ENCODE measurements at regions not wholly inside any gene's neighbourhood (a gene's known extent, or its start where the extent isn't known, plus 50 kb on each side); places are given as distances from the start of the nearest gene placed in this dataset.
"Not testable (repeated sequence)": the region's sequence is repeated elsewhere in the genome, so short reads cannot be mapped to it uniquely, and the experiment has no call there.

DNA sequence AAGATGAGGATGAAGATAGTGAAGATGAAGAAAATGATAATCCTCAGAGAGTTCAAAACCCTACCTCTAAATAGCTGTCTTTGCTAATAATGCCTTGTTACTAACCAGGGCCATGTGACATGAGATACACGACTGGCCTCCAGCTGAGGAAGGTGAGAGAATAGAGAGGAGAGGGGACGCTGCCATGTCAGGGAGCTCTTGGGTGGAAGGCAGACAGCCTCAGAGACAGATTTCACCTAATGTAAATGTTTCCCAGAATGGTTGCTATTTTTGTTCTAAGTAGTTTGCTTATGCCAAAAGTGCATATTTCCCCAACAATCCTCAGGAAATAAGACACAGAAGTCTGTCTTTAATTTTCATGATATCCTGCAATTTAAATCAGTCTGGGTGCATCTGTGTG lies 138.4 kb downstream of the ELOVL4 start:
- no peak for DNase-seq

DNA sequence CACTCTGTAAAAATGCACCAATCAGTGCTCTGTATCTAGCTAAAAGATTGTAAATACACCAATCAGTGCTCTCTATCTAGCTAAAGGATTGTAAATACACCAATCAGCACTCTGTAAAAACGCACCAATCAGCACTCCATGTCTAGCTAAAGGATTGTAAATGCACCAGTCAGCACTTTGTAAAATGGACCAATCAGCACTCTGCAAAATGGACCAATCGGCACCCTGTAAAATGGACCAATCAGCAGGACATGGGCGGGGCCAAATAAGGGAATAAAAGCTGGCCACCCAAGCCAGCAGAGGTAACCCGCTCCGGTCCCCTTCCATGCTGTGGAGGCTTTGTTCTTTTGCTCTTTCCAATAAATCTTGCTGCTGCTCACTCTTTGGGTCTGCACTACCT lies 140.7 kb downstream of the ELOVL4 start:
- not testable (repeated sequence) for DNase-seq

DNA sequence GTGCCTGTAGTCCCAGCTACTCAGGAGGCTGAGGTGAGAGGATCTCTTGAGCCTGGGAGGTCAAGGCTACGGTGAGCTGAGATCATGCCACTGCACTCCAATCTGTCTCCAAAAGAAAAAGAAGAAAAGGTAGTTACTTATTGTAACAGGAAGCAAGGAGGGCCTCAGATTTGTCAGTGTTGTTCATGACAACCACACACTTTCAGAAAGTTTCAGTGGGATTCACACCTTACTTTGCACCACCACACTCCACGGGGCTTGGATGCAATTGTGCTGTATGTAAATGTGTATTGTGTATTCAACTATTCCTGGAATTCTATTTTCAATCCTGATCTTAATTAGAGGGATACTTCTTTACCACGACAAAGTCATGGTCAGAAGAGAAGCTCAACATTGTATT lies 142.6 kb downstream of the ELOVL4 start:
- DNase-seq = no peak

DNA sequence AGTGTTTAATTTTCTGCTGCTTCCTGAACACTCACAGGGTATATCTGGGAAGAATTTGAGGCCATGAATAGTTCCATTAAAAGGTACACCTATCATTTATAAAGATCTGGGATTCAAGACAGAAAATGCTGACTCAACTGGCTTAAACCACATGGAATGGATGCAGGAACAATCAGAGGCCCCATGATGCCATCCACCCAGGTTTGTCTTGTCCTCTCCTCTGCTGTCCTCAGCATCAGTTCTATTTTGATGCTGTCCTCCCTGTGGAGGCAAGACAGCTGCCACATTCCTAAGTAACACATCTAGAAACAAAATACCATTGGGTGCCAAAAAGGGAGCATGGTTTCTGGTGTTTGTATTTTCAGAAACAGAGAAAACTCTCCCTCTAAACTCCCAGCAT lies 143.4 kb downstream of the ELOVL4 start:
- no peak for DNase-seq

DNA sequence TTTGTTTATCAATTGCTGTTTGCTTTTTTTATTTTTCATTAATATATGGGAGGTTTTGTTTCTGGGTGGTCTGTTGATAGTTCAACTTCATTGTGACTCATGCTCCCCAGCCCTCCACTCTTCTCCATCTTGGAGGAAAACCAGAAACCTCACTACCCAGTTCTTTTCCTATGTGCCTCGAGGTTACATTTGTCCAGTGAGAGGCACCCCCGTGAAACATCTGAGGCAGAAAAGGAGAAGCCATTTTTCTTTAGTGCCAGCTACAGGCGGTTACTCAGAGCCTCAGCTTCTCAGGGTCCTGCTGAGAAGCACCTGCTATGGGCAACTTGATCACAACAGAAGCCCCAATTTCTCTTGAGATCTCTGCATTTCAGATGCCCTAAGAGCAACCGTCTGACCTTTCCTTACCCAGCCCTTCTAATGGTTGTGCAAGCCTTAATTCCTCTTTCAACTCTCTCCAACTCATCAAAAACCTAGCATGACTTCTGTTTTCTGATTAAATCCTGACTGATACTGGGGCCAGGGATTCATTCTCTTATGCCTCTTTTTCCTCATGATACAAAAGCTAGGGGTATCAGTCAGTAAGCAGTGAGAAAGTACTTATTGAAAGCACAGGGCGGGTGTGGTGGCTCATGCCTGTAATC lies 144.6 kb downstream of the ELOVL4 start:
- no peak for DNase-seq

DNA sequence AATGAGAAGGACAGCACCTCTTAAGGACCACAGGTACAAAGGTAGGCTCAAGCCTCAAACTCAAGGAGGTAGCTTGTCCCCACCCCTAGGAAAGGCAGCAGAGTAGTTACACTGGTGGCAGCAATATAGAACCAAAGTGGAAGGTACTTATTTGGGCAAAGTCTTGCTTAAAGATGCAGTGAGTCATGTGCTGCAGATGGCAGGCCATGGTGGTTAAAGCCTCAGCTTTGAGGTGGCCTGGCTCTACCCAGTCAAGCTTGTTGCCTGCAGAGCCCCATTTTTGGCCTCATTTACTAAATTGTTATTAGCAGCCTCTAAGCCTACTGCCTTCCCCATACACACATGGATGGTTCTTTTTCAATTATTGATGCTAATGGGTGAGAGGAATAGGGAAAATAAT lies 146.0 kb downstream of the ELOVL4 start:
- DNase-seq = no peak

DNA sequence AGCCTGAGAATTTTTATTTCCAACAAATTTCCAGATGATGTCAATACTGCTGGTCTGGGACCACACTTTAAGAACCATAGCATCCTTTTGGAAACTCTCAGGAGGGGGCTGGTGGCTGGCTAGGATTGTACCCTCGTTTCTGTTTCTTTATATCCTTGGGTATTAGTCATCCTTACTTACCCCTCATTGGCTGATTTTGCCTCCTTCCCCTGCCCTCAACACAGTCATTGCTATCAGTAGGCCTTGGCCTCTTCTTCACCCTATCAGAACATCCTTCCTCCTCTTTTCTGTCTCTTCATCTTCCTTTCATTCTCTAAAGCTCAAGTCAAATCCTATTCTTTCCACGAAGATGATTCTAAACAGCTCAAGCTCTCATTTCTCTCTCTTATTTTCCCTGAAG lies 148.5 kb downstream of the ELOVL4 start:
- DNase-seq = no peak

DNA sequence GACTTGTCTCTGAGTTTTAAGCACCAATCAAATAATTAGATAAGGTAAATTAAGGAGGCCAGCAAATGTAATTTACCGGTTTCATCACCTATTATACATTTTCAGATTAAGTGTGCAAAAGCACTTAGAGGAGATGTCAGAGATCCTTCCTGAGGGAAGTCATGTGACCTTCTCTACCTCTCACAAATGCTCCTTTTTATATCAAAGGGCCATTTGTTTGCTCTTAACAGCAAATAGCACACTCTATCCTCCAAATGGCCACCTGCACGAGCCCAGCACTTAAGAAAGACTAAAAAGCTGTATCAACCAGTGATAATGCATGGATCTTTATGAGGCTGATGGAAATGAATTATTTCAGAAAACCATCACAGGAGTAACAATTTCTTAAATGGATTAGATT lies 149.4 kb downstream of the ELOVL4 start:
- DNase-seq = no peak

DNA sequence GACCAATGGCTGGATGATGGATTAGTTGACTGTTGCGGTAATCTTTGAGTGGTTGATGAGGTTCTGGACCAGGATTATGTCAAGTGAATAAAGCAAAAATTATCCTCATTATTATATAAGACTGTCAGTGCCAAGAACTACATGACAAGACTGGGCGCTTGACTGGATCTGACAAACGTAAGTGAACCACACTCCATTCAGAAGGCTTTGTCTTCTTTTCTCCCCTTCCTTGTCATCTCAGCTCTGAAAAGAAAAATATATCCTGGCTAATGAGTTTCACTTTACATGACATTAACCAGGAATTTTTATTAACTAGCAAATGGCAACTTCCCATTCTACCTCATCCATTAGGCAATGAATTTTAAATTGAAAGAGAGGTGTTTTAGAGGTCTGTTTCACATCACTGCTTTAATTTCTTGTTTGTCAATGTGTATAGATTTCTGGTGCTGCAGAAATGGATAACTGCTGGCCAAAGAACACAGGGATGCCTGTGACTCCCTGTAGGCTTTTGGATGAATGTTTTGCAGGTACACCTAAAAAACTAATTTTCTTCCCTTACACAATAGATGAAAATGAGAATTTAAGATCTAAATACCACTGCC lies 150.1 kb downstream of the ELOVL4 start:
- DNase-seq = no peak

DNA sequence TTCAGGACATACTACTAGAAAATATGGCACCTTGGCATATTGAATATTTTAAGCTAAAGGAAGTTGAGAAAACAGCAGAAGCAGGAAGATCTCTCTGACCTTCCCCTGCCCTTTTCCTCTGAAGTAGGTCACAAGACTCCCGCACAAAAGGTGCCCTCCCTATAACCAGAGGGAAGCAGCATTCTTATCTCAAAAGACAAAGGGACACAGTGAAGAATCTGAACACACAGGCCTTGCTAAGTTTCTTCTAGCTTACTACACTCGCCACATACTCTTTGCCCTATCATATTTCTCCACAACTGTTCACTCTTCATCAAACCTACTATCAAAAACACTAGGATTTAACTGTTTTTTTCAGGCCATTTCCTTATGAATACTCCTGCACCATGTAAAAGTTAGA lies 151.2 kb downstream of the ELOVL4 start:
- no peak for DNase-seq

DNA sequence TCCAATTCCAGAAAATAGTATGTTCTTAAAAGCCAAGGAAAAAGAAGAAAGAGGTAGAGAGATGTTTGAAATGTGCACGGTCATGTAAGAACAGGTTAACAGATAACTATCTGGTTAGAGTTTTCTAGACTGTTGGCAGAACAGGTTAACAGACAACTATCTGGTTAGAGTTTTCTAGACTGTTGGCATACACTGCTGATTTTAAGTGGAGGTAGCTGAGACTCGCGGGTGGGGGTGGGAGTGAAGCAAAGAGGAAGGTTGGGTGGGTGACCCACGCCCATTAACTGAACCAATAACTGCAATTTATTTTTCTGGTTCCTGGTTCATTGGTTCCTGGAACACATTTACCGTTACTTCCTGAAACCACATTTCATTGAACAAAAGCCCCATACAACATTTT lies 157.5 kb downstream of the ELOVL4 start:
- DNase-seq = no peak

DNA sequence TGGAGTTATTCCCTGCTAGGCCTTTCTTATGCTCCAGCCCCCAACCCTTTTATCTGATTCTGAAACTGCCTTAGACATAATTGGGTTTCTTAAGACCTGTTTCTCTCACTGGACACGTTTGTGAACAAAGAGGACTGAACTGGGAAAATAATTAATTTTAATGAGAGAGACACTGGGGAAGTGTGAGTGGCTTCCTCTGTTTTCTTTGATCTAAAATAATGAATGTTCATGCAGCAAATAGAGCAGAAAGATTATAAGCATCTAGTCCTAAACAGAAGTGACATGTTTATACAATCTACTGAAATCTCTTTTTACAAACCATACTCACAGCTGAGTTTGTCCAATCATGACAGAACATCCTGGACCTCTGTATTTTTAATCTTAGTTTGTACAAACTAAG lies 157.6 kb downstream of the SH3BGRL2 start:
- no peak for DNase-seq

DNA sequence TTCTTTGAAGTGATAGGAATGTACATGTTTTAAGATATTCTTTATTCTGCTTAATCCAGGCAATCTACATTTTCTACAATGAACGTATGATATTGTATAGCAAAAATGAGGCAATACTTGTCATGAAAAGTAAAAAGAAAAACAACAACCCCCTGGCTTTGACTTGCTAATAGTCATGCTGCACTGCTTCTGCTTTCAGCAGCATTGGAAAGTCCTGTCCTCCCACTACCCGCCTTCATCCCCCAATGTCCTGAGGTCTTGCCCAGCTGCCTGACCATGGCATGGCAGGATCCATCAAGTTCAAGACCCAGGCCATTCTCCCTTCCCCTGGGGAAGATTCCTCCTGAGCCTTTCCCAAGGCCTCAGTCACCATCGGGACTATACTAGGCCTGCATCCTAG lies 156.5 kb downstream of the SH3BGRL2 start:
- no peak for DNase-seq

DNA sequence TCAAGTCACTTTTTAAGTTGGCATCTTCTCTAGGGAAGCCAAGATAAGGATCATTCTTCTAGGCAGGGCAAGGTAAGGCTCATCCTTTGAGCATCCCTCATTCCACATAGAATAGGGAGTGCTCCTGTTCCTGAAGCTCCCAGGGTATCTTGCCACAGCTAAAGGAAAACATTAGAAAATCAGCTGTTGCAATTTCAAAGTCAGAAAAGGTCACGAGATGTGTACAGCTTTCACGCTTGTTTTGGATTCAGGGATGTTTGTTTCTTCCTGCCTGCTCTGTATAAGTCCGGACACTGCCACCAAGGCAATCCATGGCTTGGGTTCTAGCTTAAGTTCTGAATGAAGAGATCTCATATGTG lies 153.2 kb downstream of the SH3BGRL2 start:
- no peak for DNase-seq

DNA sequence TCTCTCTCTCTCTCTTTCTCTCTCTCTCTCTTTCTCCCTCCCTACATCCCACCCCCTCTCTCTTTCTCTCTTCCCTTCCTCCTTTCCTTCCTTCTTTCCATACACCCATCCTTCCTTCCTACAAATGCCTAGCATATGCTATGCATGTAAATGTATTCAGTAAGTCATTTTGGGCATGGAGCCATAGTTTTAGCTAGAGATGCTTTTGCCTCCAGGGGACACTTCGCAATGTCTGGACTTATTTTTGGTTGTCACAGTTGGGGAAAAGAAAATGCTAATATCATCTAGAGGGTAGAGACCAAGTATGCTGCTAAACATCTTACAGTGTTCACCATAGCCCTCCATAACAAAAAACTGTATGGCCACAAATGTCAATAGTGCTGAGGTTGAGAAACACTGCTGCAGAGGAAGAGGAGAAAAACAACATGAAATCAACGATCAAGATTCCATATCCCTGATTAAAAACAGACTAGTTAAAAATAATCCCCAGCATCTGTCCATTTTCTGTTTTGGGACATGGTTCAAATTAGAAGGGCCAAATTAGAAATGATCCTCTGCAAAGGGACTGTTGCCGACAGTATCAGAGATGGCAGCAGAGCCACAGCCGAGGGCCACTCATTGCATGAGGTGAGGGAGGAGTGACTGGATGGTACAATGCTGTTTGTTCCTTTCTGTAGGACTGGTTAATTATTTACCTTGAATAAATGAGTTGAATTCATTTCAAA lies 152.7 kb downstream of the SH3BGRL2 start:
- no peak for DNase-seq

DNA sequence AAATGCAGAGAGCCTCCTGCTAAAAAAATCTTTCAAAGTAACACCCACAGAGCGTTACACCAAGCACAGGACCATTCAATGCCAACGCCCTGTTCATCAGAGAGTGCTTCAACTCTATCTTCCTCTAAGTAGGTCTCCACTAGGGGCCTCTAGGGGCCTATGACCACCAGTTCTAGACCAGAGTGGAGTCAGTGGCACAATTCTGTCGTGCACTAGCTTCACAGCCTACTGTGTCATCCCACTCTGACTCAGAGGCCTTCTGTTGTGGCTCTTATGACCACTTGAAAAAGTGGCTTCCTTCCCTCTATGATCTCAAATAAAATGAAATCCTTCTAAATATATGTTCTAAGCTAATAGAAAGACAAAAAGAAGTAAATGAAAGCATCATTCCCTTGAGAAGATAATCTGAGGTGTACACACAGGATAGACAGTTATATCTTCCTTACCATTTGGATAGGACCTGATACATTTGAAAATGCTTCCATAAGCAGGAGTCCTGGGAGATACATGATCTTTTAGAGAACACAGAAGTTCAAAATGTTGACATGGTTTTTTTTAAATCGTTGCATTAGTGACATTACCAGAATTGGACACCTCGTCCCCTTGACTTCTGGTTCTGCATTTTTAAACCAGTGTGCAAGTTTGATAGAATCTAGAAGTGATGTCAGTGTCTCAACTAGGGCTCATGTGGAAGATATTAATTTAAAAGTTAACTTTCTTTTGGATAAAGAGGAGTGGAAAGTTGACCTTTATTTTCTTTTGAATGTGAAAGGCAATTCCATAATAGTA lies 151.9 kb downstream of the SH3BGRL2 start:
- no peak for DNase-seq

DNA sequence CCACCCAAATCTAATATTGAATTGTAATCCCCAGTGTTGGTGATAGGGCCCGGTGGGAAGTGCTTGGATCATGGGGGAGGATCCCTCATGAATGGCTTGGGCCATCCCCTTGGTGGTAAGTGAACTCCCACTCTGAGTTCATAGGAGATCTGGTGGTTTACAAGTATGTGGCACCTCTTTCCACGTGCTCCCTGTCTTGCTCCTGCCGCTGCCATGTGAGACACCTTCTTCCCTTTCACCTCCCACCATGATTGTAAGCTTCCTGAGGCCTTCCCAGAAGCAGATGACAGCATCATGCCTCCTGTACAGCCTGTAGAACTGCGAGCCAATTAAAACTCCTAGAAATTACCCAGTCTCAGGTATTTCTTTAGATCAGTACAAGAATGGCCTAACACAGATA lies 150.8 kb downstream of the SH3BGRL2 start:
- no peak for DNase-seq

DNA sequence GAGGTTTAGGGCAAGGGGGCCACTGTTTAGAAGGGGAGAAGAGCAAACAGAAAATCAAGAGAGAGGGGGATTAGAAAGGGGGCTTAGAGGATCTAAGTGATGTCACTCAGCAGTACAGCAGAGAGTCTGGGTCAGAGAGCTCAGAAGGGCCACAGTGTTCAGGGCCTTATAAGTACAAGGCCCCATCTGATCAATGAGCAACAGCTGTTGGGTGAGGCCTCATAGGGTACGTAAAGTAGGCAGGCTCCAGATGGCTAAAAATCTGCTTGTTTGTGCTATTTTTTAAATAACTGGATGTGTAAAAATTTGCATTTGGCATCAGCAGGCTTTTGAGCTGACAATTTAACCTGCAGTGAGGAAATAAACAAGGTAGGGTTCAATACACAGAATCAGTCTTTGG lies 149.8 kb downstream of the SH3BGRL2 start:
- DNase-seq = no peak

DNA sequence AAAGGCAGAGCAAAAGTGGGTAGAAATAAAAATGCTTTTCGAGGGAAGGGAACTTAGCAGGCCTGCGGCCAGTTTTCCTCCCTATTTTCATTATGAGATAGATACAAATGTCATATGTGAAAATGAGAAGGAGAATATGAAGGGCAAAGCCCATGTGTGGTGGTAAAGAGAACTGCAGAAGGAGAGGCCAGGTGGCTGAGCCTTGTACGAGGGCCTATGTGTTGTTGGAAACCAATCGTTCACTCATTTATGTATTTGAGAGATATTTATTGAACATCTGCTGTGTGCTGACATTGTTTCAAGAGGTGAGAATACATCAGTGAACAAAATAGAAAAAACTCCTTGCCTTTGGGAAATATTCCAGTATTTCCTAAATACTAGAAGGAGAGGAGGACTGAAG lies 147.7 kb downstream of the SH3BGRL2 start:
- no peak for DNase-seq

DNA sequence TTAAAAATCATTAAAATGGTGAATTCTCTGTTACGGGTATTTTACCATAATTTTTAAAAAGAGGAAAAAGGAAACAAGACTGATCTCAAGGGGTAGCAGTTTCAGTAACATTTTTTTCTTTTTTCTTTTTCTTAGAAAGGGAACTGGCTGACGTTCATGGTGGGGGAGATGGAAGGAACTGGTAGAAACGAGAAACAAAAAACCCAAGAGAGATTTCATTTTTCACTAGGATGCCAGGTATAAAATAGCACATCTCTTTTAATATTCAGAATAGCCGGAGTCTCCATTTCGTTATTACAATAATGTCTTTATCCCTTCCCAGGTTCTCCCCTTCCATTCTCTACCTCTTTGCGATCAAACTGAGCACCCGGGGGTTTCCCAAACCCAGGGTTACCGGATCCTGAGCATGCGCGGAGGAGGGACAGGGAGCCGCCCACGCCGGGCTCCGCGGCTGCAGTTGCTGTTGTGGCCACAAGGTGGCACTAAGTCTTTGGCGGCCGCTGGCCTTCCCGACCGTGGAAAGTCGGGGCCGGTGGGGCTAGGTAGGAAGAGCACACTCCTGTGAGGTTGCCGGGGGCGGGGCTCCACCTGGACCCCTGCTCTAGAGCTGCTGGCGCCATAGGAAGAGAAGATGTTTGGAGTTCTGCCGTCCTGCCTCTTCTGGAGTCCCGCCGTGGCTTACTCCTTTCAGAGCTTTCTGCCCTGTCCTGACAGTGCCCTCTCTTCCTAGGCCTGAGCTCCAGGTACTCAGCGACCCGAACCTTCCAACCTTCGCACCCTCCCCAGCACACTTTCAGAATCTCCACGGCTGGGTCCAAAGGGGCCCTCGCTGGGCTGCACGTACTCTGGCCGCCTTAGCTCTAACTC lies 146.8 kb downstream of the SH3BGRL2 start:
- peak; percentile 72 for DNase-seq

DNA sequence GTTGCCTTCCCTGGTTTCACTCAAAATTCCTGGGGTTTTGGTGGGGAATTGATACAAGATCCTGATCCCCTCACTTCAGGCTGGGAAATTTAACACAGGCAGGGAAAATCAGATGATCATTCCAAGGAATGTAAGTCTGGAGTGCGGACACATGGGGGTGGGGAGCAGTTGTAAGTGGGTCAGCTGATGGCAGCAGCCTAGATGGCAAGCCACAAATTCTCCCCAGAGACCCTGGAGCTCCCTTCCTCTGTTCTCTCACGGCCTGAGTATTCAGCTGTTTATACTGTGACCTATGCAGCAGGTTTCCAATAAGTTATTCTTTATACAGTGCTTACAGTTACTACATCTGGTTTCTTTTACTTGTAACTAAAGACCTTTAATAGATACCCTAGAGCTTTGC lies 144.9 kb downstream of the SH3BGRL2 start:
- no peak for DNase-seq

DNA sequence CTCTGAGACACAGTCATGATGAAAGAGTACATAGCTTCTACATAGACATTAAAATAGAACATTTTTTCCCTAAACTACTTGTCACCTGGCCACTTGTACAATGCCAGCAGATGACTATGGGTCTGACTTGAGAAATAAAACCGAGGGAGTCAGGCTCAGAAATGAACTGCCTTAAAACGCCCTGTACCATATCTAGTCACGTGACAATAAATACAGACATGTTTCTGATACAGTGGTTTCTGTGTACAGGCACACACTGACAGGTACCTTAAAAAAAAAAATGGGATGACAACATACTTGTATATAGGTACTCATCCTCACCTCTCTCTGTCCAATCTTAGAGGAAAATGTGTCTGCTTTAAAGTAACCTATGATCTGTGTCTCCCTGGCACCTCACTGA lies 144.1 kb downstream of the SH3BGRL2 start:
- no peak for DNase-seq

DNA sequence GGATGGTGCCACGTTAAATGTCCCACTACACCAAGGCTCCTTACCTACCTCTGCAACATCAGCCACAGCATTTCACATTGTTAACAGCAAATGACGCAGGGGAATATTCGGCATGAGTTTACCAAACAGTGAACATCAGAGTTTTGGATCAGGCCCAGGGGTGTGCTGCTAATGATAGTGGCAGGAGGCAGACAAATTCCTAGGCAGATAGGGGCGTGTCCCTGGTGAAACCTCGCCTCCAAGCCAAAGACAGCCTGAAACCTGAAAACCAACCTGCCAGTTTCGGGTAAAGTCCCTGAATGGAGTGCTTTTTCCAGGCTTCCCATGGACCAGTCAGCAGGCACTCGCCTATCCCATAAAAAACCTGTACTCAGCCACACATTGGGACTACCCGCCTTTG lies 133.6 kb downstream of the SH3BGRL2 start:
- no peak for DNase-seq
